Heart right ventricle (tissue), 16 donors: ENCODE measurements at regions not wholly inside any gene's neighbourhood (a gene's known extent, or its start where the extent isn't known, plus 50 kb on each side); places are given as distances from the start of the nearest gene placed in this dataset.

Experiments
- ATAC-seq, 8 donors: fragments of 200-7000 bp; cut with Tn5 transposase; one replicate each; pipeline ENCODE4 v1.9.1; 2020; ENCODE audit warnings: mild to moderate bottlenecking in 8 of 8, moderate library complexity in 8 of 8, moderate number of reproducible peaks in 1 of 8
- DNase-seq, 2 donors: peaks; one replicate each; pipeline ENCODE4 v3.0.0-alpha.2; 2020
- H3K27ac ChIP-seq, 10 donors: fragments of 200-600 bp; sonication (generic) in 2 of 10; one replicate each; pipeline versions ENCODE4 v1.5.0 to v1.8.0; 2020 to 2022; ENCODE audit warnings: mild to moderate bottlenecking in 3 of 10
- H3K27me3 ChIP-seq, 7 donors: fragments of 200-600 bp; one replicate each; pipeline ENCODE4 v1.8.0; 2021 to 2022; ENCODE audit warnings: mild to moderate bottlenecking in 2 of 7
- H3K36me3 ChIP-seq, 9 donors: fragments of 200-600 bp; sonication (generic) in 1 of 9; one replicate each; pipeline versions ENCODE4 v1.5.0 to v1.8.0; 2020 to 2022; ENCODE audit warnings: mild to moderate bottlenecking in 2 of 9
- H3K4me1 ChIP-seq, 9 donors: fragments of 200-600 bp; sonication (generic) in 1 of 9; one replicate each; pipeline versions ENCODE4 v1.5.0 to v1.8.0; 2020 to 2022; ENCODE audit warnings: mild to moderate bottlenecking in 4 of 9
- H3K4me3 ChIP-seq, 10 donors: fragments of 200-600 bp; sonication (generic) in 2 of 10; one replicate each; pipeline versions ENCODE4 v1.5.0 to v1.8.0; 2020 to 2022; ENCODE audit warnings: mild to moderate bottlenecking in 7 of 10, moderate library complexity in 2 of 10
- H3K9me3 ChIP-seq, 11 donors: fragments of 200-600 bp in 10 of 11; sonication (generic) in 2 of 11; one replicate each; pipeline versions ENCODE4 v1.5.0 to v1.8.0; 2013 to 2022; ENCODE audit warnings: mild to moderate bottlenecking in 2 of 11, control low read depth in 1 of 11, moderate library complexity in 1 of 11
- CTCF ChIP-seq, 9 donors: fragments of 200-600 bp; sonication (generic) in 2 of 9; IDR thresholded peaks; one replicate each; pipeline versions ENCODE4 v1.5.0 to v1.8.0; 2021 to 2022; ENCODE audit warnings: antibody characterized with exemption in 9 of 9, mild to moderate bottlenecking in 5 of 9, moderate library complexity in 1 of 9
- WGBS, 2 donors: extraction: QIAGEN DNeasy Blood & Tissue Kit; methylation state at CpG; one replicate each; pipeline ENCODE4 v1.1.7; 2013; ENCODE audit warnings: inconsistent platforms in 1 of 2; 5-methylcytosine and 5-hydroxymethylcytosine counted together
- intact Hi-C, 10 donors: fragments of 100-400 bp; cut with DNase I; formaldehyde crosslinking; loops; one replicate each; pipeline versions ENCODE4 v1.11.1 to v1.14.2; 2022
- donor health status: Arrhythmogenic right ventricular cardiomyopathy.
- donor health status: ischemic (EF 13 %, LVEDD 7.1; RV severe dilation, severe dysfunction).
- donor health status: healthy with polysubstance abuse.
- donor health status: DM: no; HTN: yes; CAD: no.
- donor health status: DM: no; HTN: no; CAD: no.
- donor health status: ischemic (EF 25% LVEDD 6.9; RV normal size, moderate dysfunction).
- donor health status: ischemic (EF 25% LVEDD 5.7; RV mildly dilated, moderate dysfunction).
- donor health status: healthy.
- donor health status: DM: yes; HTN: yes; CAD: no.
- donor health status: Ischemic cardiomyopathy.
- donor health status: ischemic (EF 35%, LVEDD 5.7; RV mildly dilated, moderate dysfunction).
- donor health status: nonischemic (EF 11% LVEDD 7.7; RV severe dilation, severe dysfunction).
- donor health status: DM: yes; HTN: yes; CAD: no.
- donor health status: PGD.
- donor health status: ischemic (EF 29% LVEDD 5.4; RV normal size, mild dysfunction).
- donor health status: nonischemic (EF 23%, LVEDD 6.1; RV moderate dilation, normal function).

GRCh38 chr15:70220490-70221096 lies 122.9 kb upstream of the TLE3 start:
- intact Hi-C loops = no loop called here
- no peak overlapping the region for H3K4me3 ChIP-seq

GRCh38 chr15:70219966-70220365 lies 122.2 kb upstream of the TLE3 start:
- Histone ChIP-seq H3K36me3 (no peaks in the 10 kb centered on the region), H3K9me3 (no peaks in the 10 kb centered on the region), H3K4me3 (no peak overlapping the region), H3K27me3 (peaks cover 0 to 27% (median 11%) of the 10 kb centered on the region in 7 donors), H3K4me1 (no peaks in the 10 kb centered on the region), H3K27ac (no peak overlapping the region)
- intact Hi-C loops = no loop called here
- no peak for DNase-seq
- no peak for TF ChIP-seq CTCF (IDR thresholded peaks at IDR 0.05)
- ATAC-seq = no peak
- 94 to 95% methylated on average over 6 of the region's 6 CpGs for WGBS, 2 donors

More at GRCh38 chr15:70220490-70221096, 122.9 kb upstream of the TLE3 start:
- 88 to 90% methylated on average over 6 of the region's 6 CpGs for WGBS, 2 donors
- no peak for DNase-seq
- Histone ChIP-seq H3K9me3 (no peaks in the 10 kb centered on the region), H3K36me3 (no peaks in the 10 kb centered on the region), H3K27ac (no peak overlapping the region), H3K27me3 (peaks cover 0 to 24% (median 11%) of the 10 kb centered on the region in 7 donors), H3K4me1 (no peaks in the 10 kb centered on the region)
- no peak for ATAC-seq
- TF ChIP-seq CTCF (IDR thresholded peaks at IDR 0.05) = no peak

GRCh38 chr15:70219256-70219895 lies 121.7 kb upstream of the TLE3 start:
- Histone ChIP-seq H3K4me3 (no peak overlapping the region), H3K27ac (no peak overlapping the region), H3K36me3 (no peaks in the 10 kb centered on the region), H3K4me1 (no peaks in the 10 kb centered on the region), H3K9me3 (no peaks in the 10 kb centered on the region), H3K27me3 (peaks cover 0 to 32% (median 11%) of the 10 kb centered on the region in 7 donors)
- no peak for DNase-seq
- no peak for ATAC-seq
- WGBS, 2 donors = 85 to 92% methylated on average over 8 of the region's 8 CpGs
- TF ChIP-seq CTCF (IDR thresholded peaks at IDR 0.05) = no peak
- intact Hi-C loops = no loop called here

- WGBS, 2 donors = 93% methylated on average over 7 of the region's 7 CpGs
- H3K27me3 ChIP-seq = peaks cover 0 to 46% (median 16%) of the 10 kb centered on the region in 7 donors
- H3K9me3 ChIP-seq = no peaks in the 10 kb centered on the region
- DNase-seq (no peak), ATAC-seq (no peak)
- H3K27ac ChIP-seq = no peak overlapping the region
- no peaks in the 10 kb centered on the region for H3K36me3 ChIP-seq
- H3K4me3 ChIP-seq = no peak overlapping the region
- H3K4me1 ChIP-seq = peaks cover 0 to 11% (median 4%) of the 10 kb centered on the region in 9 donors
- intact Hi-C loops = no loop called here
- TF ChIP-seq CTCF (IDR thresholded peaks at IDR 0.05) = no peak
These were observed 119.8 kb upstream of the TLE3 start for GRCh38 chr15:70217226-70218160.
